Hepatocyte (in vitro differentiated cells): ENCODE measurements at regions not wholly inside any gene's neighbourhood (a gene's known extent, or its start where the extent isn't known, plus 50 kb on each side); places are given as distances from the start of the nearest gene placed in this dataset.

Experiments used
- DNase-seq: peaks from one replicate; pipeline ENCODE4 v3.0.0-alpha.2; 2016; ENCODE audit warnings: low spot score
- H2AFZ ChIP-seq: fragments of 200-600 bp; sonication (generic); 2 replicates; pipeline ENCODE4 v1.6.0; 2016; ENCODE audit warnings: antibody characterized with exemption, mild to moderate bottlenecking
- H3K27ac ChIP-seq: fragments of 200-600 bp; sonication (generic); 2 replicates; pipeline ENCODE4 v1.5.1; 2016; ENCODE audit warnings: mild to moderate bottlenecking
- H3K27me3 ChIP-seq: fragments of 200-600 bp; sonication (generic); 2 replicates; pipeline ENCODE4 v1.6.1; 2016
- H3K36me3 ChIP-seq: fragments of 200-600 bp; sonication (generic); replicated peaks from 2 replicates; pipeline ENCODE4 v1.5.1; 2016; ENCODE audit warnings: low read depth; ENCODE audit not compliant: insufficient read depth
- H3K4me1 ChIP-seq: fragments of 200-600 bp; sonication (generic); 2 replicates; pipeline ENCODE4 v1.5.1; 2016; ENCODE audit warnings: mild to moderate bottlenecking, moderate library complexity; ENCODE audit not compliant: insufficient read depth
- H3K4me2 ChIP-seq: fragments of 200-600 bp; sonication (generic); 2 replicates; pipeline ENCODE4 v1.6.0; 2016
- H3K4me3 ChIP-seq: fragments of 200-600 bp; sonication (generic); 2 replicates; pipeline ENCODE4 v1.5.1; 2016; ENCODE audit warnings: mild to moderate bottlenecking
- H3K79me2 ChIP-seq: fragments of 200-600 bp; sonication (generic); 2 replicates; pipeline ENCODE4 v1.6.0; 2017; ENCODE audit warnings: mild to moderate bottlenecking
- H3K9me2 ChIP-seq: fragments of 200-600 bp; sonication (generic); replicated peaks from 2 replicates; pipeline ENCODE4 v1.6.0; 2017; ENCODE audit warnings: mild to moderate bottlenecking; ENCODE audit not compliant: insufficient read depth
- H3K9me3 ChIP-seq: fragments of 200-600 bp; sonication (generic); 2 replicates; pipeline ENCODE4 v1.5.1; 2016; ENCODE audit warnings: low read depth, mild to moderate bottlenecking
- H4K20me1 ChIP-seq: fragments of 200-600 bp; sonication (generic); 2 replicates; pipeline ENCODE4 v1.6.0; 2016; ENCODE audit warnings: mild to moderate bottlenecking; ENCODE audit not compliant: insufficient read depth, poor library complexity, severe bottlenecking
- EZH2 ChIP-seq: fragments of 200-600 bp; sonication (generic); IDR thresholded peaks from 2 replicates; pipeline ENCODE4 v1.6.1; 2016; ENCODE audit warnings: antibody characterized with exemption, mild to moderate bottlenecking, borderline replicate concordance
- EZH2phosphoT487 ChIP-seq: fragments of 200-600 bp; sonication (generic); IDR thresholded peaks from one replicate; pipeline ENCODE4 v1.6.1; 2018; ENCODE audit warnings: antibody characterized with exemption, mild to moderate bottlenecking, low read depth, moderate library complexity; ENCODE audit not compliant: unreplicated experiment, severe bottlenecking
- WGBS: methylation state at CpG from one replicate; pipeline ENCODE4 v1.1.6; 2016; ENCODE audit warnings: low lambda C conversion rate; ENCODE audit errors: missing lambda C conversion rate; 5-methylcytosine and 5-hydroxymethylcytosine counted together
- TF ChIP-seq, protein P1 (sequence below): fragments of 200-600 bp; sonication (generic); IDR thresholded peaks from 2 replicates; pipeline ENCODE4 v1.5.1; 2016; ENCODE audit warnings: antibody characterized with exemption, mild to moderate bottlenecking; ENCODE audit not compliant: poor library complexity

- no peak overlapping the region for H3K4me3 ChIP-seq
- H3K79me2 ChIP-seq, result no peaks in the 10 kb centered on the region
- H3K4me2 ChIP-seq, result no peak overlapping the region
- no peak overlapping the region for H3K27ac ChIP-seq
- H3K9me2 ChIP-seq, result no peaks in the 10 kb centered on the region
- no peak overlapping the region for H2AFZ ChIP-seq
- no peak for TF ChIP-seq EZH2phosphoT487
- TF ChIP-seq, protein P1, sequence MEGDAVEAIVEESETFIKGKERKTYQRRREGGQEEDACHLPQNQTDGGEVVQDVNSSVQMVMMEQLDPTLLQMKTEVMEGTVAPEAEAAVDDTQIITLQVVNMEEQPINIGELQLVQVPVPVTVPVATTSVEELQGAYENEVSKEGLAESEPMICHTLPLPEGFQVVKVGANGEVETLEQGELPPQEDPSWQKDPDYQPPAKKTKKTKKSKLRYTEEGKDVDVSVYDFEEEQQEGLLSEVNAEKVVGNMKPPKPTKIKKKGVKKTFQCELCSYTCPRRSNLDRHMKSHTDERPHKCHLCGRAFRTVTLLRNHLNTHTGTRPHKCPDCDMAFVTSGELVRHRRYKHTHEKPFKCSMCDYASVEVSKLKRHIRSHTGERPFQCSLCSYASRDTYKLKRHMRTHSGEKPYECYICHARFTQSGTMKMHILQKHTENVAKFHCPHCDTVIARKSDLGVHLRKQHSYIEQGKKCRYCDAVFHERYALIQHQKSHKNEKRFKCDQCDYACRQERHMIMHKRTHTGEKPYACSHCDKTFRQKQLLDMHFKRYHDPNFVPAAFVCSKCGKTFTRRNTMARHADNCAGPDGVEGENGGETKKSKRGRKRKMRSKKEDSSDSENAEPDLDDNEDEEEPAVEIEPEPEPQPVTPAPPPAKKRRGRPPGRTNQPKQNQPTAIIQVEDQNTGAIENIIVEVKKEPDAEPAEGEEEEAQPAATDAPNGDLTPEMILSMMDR, result no peak
- TF ChIP-seq EZH2, result no peak
- 93% methylated on average over 4 of the region's 4 CpGs for WGBS
- H3K4me1 ChIP-seq, result no peaks in the 10 kb centered on the region
- H3K9me3 ChIP-seq, result no peaks in the 10 kb centered on the region
- no peak for DNase-seq
- H3K36me3 ChIP-seq, result no peaks in the 10 kb centered on the region
- no peaks in the 10 kb centered on the region for H4K20me1 ChIP-seq
- H3K27me3 ChIP-seq, result no peaks in the 10 kb centered on the region
Observed at GRCh38 chr16:17526956-17527937, 56.5 kb upstream of the XYLT1 start.

- no peak overlapping the region for H3K27ac ChIP-seq
- H4K20me1 ChIP-seq, result no peaks in the 10 kb centered on the region
- no peaks in the 10 kb centered on the region for H3K9me3 ChIP-seq
- no peak overlapping the region for H3K4me2 ChIP-seq
- WGBS, result 82% methylated on average over 7 of the region's 7 CpGs
- no peaks in the 10 kb centered on the region for H3K27me3 ChIP-seq
- TF ChIP-seq EZH2 (no peak), EZH2phosphoT487 (no peak)
- TF ChIP-seq, protein P1, result no peak
- no peak overlapping the region for H3K4me3 ChIP-seq
- no peaks in the 10 kb centered on the region for H3K9me2 ChIP-seq
- DNase-seq, result no peak
- H3K36me3 ChIP-seq, result no peaks in the 10 kb centered on the region
- no peaks in the 10 kb centered on the region for H3K4me1 ChIP-seq
- H3K79me2 ChIP-seq, result no peaks in the 10 kb centered on the region
- no peak overlapping the region for H2AFZ ChIP-seq
Observed at GRCh38 chr16:17524656-17525055, 53.9 kb upstream of the XYLT1 start.

- H3K27ac ChIP-seq, result no peak overlapping the region
Observed at GRCh38 chr16:17520561-17520960, 49.8 kb upstream of the XYLT1 start.

More at GRCh38 chr16:17520561-17520960, 49.8 kb upstream of the XYLT1 start:
- no peaks in the 10 kb centered on the region for H4K20me1 ChIP-seq
- WGBS, result 52% methylated on average over 3 of the region's 3 CpGs
- no peak overlapping the region for H3K4me3 ChIP-seq
- no peaks in the 10 kb centered on the region for H3K4me1 ChIP-seq
- no peak overlapping the region for H2AFZ ChIP-seq
- no peak overlapping the region for H3K4me2 ChIP-seq
- no peaks in the 10 kb centered on the region for H3K79me2 ChIP-seq
- TF ChIP-seq EZH2, result no peak
- TF ChIP-seq EZH2phosphoT487, result no peak
- TF ChIP-seq, protein P1, result no peak
- peaks cover 5% of the 10 kb centered on the region for H3K27me3 ChIP-seq
- H3K9me3 ChIP-seq, result no peaks in the 10 kb centered on the region
- no peak for DNase-seq
- no peaks in the 10 kb centered on the region for H3K36me3 ChIP-seq
- H3K9me2 ChIP-seq, result no peaks in the 10 kb centered on the region
